NK-92 treated with Interleukin-12 subunit alpha and Interleukin-12 subunit beta, amount 100 ng/mL, for 24 hours (cell line): ENCODE measurements at regions not wholly inside any gene's neighbourhood (a gene's known extent, or its start where the extent isn't known, plus 50 kb on each side); places are given as distances from the start of the nearest gene placed in this dataset.

Experiments
- DNase-seq: peaks from one replicate; lab custom pipeline; 2025; lab: John Stamatoyannopoulos, UW

DNA sequence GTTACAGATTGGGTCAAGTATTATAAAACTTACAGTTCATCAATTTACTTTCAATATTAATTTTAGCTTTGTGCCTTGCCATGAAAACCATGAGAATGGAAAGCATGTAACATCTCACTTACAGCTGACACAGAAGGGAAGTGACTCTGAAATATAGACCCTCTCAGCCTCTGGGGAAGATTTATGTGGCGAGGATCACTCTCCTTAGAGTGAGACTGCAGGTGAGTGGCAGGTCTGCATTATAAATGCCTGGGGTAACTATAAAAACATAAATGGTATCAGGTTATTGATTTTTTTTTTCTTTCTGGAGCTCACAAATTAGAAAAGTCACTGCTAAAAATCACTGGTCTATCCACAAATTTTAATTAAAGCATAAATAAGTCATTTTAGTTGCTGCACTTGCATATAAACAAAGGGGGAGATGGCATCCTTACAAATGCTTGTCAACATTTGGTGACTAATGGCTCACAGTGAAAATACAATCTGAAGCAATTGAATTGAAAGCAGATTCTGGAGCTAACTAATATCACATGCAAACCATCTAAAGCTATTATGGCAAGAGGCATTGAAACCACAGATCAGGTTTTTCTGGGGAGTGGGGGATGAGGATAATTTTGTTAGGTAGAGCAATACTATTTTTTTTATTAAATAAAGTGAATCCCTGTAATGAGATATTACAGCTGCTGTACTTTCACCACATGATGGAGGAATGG lies 200.9 kb downstream of the TM2D1 start:
- DNase-seq: no peak

DNA sequence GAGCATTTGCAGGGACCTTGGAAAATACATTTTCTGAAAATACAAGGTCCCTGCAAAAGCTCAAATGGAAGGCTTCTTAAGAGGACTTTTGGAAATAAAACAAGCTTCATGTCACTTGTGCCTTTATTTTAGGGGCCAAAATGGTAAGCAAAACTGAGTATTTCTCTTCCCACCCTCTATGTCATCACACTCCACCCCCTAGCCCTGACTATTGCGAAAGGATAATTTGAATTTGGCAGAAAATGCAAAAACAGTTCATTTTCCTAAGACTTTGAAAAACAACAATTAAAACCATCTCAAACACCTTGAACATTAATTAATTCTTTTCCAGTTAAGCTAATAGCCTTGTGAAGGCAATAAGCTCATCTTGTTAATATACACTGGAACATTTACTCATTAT lies 201.7 kb downstream of the TM2D1 start:
- DNase-seq: no peak

DNA sequence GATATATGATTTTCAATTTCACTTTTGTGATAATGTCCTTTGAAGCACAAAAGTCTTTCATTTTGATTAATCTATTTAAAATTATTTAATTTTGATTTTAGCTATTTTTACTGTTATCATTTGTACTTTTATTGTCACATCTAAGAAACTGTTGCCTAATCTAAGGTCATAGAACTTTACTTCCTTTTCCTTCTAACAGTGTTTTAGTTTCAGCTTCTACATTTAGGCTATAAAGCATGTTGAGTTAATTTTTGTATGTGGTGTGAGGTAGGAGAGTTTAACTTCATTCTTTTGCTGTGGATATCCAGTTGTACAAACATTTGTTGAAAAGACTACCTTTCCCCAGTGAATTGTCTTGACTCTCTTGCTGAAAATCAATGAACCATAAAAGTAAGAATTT lies 204.5 kb downstream of the TM2D1 start:
- DNase-seq: no peak

DNA sequence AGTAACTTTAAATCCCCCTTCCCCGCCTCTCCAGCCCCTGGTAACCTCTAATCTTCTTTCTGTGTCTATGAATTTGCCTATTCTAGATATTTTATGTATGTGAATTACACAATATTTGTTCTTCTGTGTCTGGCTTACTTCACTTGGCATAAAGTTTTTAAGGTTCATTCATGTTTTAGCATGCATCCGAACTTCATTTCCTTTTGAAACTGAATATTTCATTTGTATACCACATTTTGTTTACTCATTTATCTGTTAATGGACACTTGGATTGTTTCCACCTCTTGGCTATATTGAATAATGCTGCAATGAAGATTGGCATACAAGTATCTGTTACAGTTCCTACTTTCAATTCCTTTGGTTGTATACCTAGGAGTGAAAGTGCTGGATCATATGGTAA lies 205.3 kb downstream of the TM2D1 start:
- no peak for DNase-seq

DNA sequence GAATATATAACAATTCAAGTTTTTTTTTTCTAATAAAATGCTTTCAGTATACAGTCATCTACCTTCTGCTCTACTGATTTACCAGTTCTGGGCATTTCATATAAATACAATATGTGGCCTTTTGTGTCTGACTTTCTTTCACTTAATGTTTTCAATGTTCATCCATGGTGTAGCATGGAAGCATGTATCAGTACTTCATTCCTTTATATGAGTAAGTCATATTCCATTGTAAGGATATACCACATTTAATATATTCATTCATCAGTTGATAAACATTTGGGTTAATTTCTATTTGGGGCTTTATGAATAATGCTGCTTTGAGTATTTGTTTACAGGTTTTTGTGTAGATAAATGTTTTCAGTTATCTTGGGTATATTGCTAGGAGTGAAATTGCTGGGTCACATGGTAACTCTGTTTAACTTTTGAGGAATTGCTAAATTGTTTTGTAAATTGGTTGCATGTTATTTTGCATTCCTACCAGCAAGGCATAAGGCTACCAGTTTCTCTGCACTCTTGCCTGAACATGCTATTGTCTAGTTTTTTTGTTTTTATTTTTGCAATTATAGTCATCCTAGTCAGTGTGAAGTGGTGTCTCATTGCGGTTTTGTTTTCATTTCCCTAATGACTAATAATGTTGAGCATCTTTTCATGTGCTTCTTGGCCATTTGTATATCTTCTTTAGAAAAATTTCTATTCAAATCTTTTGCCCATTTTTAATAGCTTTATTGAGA lies 206.1 kb downstream of the TM2D1 start:
- no peak for DNase-seq

DNA sequence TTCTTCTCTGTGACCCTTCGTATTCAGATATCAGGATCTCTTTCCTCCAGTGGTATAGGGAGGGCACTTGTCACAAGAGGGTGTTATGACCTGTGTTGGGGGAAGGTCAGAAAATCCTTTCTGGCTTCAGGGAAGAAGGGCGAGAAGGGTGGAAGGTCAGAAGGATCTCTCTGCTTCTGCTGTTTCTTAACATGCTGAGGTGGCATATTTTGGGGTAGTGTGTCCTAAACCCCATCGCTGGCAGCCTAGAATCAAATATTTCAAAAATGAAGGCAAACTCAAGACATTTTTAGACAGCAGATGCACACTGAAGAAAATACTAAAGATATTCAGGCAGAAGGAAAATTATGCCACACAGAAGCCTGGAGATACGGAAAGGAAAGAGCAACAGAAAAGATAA lies 207.6 kb downstream of the TM2D1 start:
- DNase-seq: no peak

DNA sequence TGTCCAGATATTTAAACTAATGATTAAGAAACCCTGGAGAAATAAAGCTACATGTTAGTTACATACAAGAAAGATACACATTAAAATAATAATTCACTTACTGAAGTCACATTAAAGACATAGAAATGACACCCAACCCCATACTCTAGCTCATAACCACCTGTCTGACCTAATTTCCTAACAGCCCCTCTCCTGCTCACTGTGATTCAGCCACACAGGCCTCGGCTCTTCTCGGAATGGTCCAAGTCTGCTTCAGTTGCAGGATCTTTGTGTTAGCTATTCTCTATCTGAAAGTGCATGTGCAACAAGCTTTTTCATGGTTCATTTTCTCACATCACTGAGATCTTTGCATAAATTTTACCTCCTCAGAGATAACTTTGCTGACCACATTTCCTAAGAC lies 209.8 kb downstream of the TM2D1 start:
- DNase-seq: no peak
